ENCODE measurements at regions not wholly inside any gene's neighbourhood (a gene's known extent, or its start where the extent isn't known, plus 50 kb on each side); places are given as distances from the start of the nearest gene placed in this dataset.

DNA sequence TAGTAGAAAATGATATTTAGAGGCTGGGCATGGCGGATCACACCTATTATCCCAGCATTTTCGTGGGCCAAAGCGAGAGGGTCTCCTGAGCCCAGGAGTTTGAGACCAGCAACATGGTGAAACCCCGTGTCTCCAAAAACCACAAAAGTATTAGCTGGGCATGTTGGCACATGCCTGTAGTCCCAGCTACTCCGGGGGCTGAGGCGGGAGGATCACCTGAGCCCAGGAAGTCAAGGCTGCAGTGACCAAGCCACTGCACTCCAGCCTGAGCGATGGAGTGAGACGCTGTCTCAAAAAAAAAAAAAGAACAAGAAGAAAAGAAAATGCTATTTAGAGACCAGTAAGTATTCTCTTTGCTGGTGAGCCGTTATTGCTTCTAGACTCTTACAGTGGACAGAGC is 79.2 kb upstream of the MDM1 start:
- H3K4me3 ChIP-seq (ENCODE audit: low read depth, low read length) = no peak overlapping the region
- POLR2A ChIA-PET = no interaction called here
- no peak for DNase-seq (ENCODE audit: low read depth)
- TF ChIP-seq, protein P1, sequence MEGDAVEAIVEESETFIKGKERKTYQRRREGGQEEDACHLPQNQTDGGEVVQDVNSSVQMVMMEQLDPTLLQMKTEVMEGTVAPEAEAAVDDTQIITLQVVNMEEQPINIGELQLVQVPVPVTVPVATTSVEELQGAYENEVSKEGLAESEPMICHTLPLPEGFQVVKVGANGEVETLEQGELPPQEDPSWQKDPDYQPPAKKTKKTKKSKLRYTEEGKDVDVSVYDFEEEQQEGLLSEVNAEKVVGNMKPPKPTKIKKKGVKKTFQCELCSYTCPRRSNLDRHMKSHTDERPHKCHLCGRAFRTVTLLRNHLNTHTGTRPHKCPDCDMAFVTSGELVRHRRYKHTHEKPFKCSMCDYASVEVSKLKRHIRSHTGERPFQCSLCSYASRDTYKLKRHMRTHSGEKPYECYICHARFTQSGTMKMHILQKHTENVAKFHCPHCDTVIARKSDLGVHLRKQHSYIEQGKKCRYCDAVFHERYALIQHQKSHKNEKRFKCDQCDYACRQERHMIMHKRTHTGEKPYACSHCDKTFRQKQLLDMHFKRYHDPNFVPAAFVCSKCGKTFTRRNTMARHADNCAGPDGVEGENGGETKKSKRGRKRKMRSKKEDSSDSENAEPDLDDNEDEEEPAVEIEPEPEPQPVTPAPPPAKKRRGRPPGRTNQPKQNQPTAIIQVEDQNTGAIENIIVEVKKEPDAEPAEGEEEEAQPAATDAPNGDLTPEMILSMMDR (IDR thresholded peaks at IDR 0.05; ENCODE audit: insufficient read depth, low read depth, low read length) = no peak
- H3K36me3 ChIP-seq (ENCODE audit: control insufficient read depth, insufficient read depth, low read length) = no peaks in the 10 kb centered on the region
- no peaks in the 10 kb centered on the region for H3K27me3 ChIP-seq (ENCODE audit: control insufficient read depth, insufficient read depth, low read length)
- CTCF ChIA-PET = interaction anchor here (0.7 kb wide), 1 partner anchor 51 kb away, joined by 3 read pairs; no protein-coding TSS in a partner anchor

DNA sequence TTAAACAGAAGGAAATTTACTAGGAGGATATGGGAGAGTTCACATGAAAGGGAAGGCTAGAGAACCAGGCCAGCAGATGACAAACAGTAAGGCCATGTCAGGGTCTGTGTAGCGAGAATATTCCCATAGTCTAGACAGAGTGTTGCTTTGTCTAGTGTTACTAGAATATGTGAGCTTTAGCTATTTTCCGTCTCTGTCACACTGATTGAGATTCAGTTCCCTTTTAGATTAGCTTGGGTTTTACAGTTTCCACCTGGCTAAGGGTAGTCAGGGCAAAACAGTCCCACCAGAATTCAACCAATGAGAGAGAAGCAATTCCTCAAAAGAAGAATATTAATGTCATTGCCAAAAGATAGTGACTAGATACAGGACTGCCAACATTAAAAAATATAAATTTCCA is 82.8 kb upstream of the MDM1 start:
- Histone ChIP-seq H3K4me3 (ENCODE audit: low read depth, low read length) (no peak overlapping the region), H3K27me3 (ENCODE audit: control insufficient read depth, insufficient read depth, low read length) (no peaks in the 10 kb centered on the region), H3K36me3 (ENCODE audit: control insufficient read depth, insufficient read depth, low read length) (no peaks in the 10 kb centered on the region)
- TF ChIP-seq, protein P1 (IDR thresholded peaks at IDR 0.05; ENCODE audit: insufficient read depth, low read depth, low read length) = no peak
- ChIA-PET POLR2A (no interaction called here), CTCF (interaction anchor here (1.2 kb wide), 1 partner anchor 13 kb away, joined by 3 read pairs; no protein-coding TSS in a partner anchor)
- no peak for DNase-seq (ENCODE audit: low read depth)

DNA sequence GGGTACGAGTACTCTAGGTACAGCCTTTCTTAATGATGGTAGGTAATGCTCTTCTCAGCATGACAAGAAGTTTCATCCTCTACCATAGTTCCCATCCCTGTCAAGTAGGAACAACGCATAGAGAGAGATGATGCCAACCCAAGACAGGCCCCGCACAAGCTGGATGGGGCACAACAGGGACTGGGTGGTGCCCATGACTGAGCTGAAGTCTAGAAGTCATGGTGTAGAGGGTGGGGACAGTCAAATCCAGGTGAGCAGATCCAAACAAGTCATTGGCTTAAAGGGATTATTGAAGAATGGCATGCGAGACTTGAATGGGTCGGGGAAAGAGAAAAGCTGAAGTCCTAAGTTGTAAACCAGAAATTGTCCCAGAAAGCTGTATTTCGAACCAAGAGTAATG is 84.2 kb upstream of the MDM1 start:
- Histone ChIP-seq H3K36me3 (ENCODE audit: control insufficient read depth, insufficient read depth, low read length) (no peaks in the 10 kb centered on the region), H3K4me3 (ENCODE audit: low read depth, low read length) (no peak overlapping the region), H3K27me3 (ENCODE audit: control insufficient read depth, insufficient read depth, low read length) (no peaks in the 10 kb centered on the region)
- no peak for DNase-seq (ENCODE audit: low read depth)
- TF ChIP-seq, protein P1 (IDR thresholded peaks at IDR 0.05; ENCODE audit: insufficient read depth, low read depth, low read length) = no peak
- POLR2A ChIA-PET = interaction anchor here (0.6 kb wide), 1 partner anchor 192 kb away, joined by 5 read pairs; no protein-coding TSS in a partner anchor
- CTCF ChIA-PET = interaction anchor here (0.6 to 1.2 kb wide), 2 partner anchors 10 to 372 kb away, joined by 4 to 6 read pairs; no protein-coding TSS in a partner anchor

DNA sequence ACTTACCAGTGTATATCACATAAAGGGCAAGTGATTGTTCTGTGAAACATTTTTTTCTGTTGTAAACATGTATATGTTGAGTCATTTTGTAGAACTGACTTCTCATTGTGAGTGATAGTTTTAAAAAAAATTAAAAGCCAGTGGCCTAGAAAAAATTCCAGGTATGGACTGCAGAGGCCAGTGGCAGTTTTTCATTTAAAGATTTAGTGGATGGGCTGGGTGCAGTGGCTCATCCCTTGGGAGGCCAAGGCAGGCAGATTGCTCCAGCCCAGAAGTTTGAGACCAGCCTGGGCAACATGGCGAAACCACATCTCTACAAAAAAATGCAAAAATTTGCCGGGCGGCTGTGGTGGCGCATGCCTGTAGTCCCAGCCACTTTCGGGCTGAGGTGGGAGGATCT is 84.7 kb upstream of the MDM1 start:
- TF ChIP-seq, protein P1 (IDR thresholded peaks at IDR 0.05; ENCODE audit: insufficient read depth, low read depth, low read length) = no peak
- Histone ChIP-seq H3K27me3 (ENCODE audit: control insufficient read depth, insufficient read depth, low read length) (no peaks in the 10 kb centered on the region), H3K4me3 (ENCODE audit: low read depth, low read length) (no peak overlapping the region), H3K36me3 (ENCODE audit: control insufficient read depth, insufficient read depth, low read length) (no peaks in the 10 kb centered on the region)
- ChIA-PET POLR2A (interaction anchor here (0.6 kb wide), 1 partner anchor 191 kb away, joined by 5 read pairs; no protein-coding TSS in a partner anchor), CTCF (interaction anchor here (1.2 kb wide), 1 partner anchor 11 kb away, joined by 4 read pairs; no protein-coding TSS in a partner anchor)
- no peak for DNase-seq (ENCODE audit: low read depth)

DNA sequence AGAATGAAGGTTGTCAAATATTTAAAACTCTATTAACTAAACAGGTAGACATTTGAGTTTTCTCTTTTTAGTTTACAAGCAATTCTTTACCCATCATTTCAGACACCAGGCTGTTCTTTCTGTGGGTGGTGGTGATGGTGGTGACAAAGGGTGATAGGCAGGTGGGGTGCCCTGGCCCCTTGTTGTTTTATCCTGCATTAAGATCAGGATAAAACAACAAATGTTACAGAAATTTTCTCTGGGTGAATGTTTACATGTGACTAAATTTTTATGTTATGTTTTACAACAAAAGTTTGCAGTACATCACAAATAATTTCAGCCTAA is 85.9 kb upstream of the MDM1 start:
- CTCF ChIA-PET = interaction anchor here (0.9 to 1.1 kb wide), 2 partner anchors 9 to 106 kb away, joined by 3 read pairs; no protein-coding TSS in a partner anchor
- Histone ChIP-seq H3K4me3 (ENCODE audit: low read depth, low read length) (no peak overlapping the region), H3K27me3 (ENCODE audit: control insufficient read depth, insufficient read depth, low read length) (no peaks in the 10 kb centered on the region), H3K36me3 (ENCODE audit: control insufficient read depth, insufficient read depth, low read length) (no peaks in the 10 kb centered on the region)
- POLR2A ChIA-PET = no interaction called here
- TF ChIP-seq, protein P1 (IDR thresholded peaks at IDR 0.05; ENCODE audit: insufficient read depth, low read depth, low read length) = no peak
- DNase-seq (ENCODE audit: low read depth) = no peak
